HUES64 (cell line): ENCODE measurements at regions not wholly inside any gene's neighbourhood (a gene's known extent, or its start where the extent isn't known, plus 50 kb on each side); places are given as distances from the start of the nearest gene placed in this dataset.

Source experiments
- H3K27ac ChIP-seq: 2 replicates; pipeline ENCODE4 v1.7.0; 2013; ENCODE audit warnings: low read depth, low read length, inconsistent platforms
- H3K27me3 ChIP-seq: 2 replicates; pipeline ENCODE4 v1.6.1; 2013; ENCODE audit warnings: mild to moderate bottlenecking, low read length; ENCODE audit not compliant: insufficient read depth
- H3K36me3 ChIP-seq: 2 replicates; pipeline ENCODE4 v1.6.1; 2013; ENCODE audit warnings: mild to moderate bottlenecking, low read length; ENCODE audit not compliant: insufficient read depth
- H3K4me1 ChIP-seq: 2 replicates; pipeline ENCODE4 v1.6.1; 2013; ENCODE audit warnings: mild to moderate bottlenecking, low read length, moderate library complexity; ENCODE audit not compliant: insufficient read depth
- H3K4me3 ChIP-seq: 2 replicates; pipeline ENCODE4 v1.5.1; 2013; ENCODE audit warnings: mild to moderate bottlenecking, low read length, moderate library complexity
- H3K9ac ChIP-seq: 2 replicates; pipeline ENCODE4 v1.6.1; 2013; ENCODE audit warnings: mild to moderate bottlenecking, low read depth, low read length
- H3K9me3 ChIP-seq: 2 replicates; pipeline ENCODE4 v1.6.1; 2013; ENCODE audit warnings: low read depth, low read length; ENCODE audit not compliant: insufficient read depth
- WGBS: fragments of 150-250, 120-280 bp; methylation state at CpG from one replicate; pipeline ENCODE4 v1.1.7; 2013; ENCODE audit warnings: missing lambda C conversion rate; 5-methylcytosine and 5-hydroxymethylcytosine counted together

- Histone ChIP-seq H3K27ac (no peak overlapping the region), H3K9ac (no peak overlapping the region), H3K36me3 (no peaks in the 10 kb centered on the region), H3K4me3 (no peak overlapping the region), H3K4me1 (0 out of 2 replicates have a peak, but pooled peaks cover 4% of the 10 kb centered on the region), H3K27me3 (no peaks in the 10 kb centered on the region), H3K9me3 (no peaks in the 10 kb centered on the region)
- 92% methylated on average over 4 of the region's 5 CpGs for WGBS
Observed at GRCh38 chr16:86722970-86723369, 144.6 kb downstream of the FOXL1 start.

DNA sequence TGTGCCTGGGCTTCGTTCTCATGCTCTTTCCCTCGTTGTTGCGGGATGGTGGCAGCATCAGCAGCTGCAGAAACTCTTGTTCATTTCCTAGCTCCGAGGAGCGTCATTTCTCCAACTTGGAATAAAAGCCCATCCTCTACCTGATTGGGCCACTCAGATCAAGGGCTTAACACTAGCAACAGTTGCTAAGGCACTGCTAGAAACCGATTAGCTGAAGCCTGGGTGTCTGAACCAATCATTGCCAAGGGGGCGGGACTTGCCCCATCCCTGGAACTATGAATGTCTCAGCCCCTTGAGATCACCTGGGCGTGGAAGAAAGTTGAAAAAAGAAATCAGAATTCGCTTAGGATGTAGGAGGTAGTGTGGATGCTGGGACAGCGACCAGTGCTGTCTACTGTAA, 145.3 kb downstream of the FOXL1 start:
- no peaks in the 10 kb centered on the region for H3K4me1 ChIP-seq
- no peaks in the 10 kb centered on the region for H3K9me3 ChIP-seq
- no peaks in the 10 kb centered on the region for H3K36me3 ChIP-seq
- H3K27me3 ChIP-seq: no peaks in the 10 kb centered on the region
- no peak overlapping the region for H3K27ac ChIP-seq
- WGBS: 86% methylated on average over 10 of the region's 10 CpGs
- no peak overlapping the region for H3K9ac ChIP-seq
- no peak overlapping the region for H3K4me3 ChIP-seq

GRCh38 chr16:86725401-86725800, 147.1 kb downstream of the FOXL1 start:
- Histone ChIP-seq H3K27me3 (no peaks in the 10 kb centered on the region), H3K27ac (no peak overlapping the region), H3K36me3 (no peaks in the 10 kb centered on the region), H3K4me3 (no peak overlapping the region), H3K9me3 (no peaks in the 10 kb centered on the region), H3K9ac (no peak overlapping the region), H3K4me1 (no peaks in the 10 kb centered on the region)
- 94% methylated on average over 10 of the region's 10 CpGs for WGBS

DNA sequence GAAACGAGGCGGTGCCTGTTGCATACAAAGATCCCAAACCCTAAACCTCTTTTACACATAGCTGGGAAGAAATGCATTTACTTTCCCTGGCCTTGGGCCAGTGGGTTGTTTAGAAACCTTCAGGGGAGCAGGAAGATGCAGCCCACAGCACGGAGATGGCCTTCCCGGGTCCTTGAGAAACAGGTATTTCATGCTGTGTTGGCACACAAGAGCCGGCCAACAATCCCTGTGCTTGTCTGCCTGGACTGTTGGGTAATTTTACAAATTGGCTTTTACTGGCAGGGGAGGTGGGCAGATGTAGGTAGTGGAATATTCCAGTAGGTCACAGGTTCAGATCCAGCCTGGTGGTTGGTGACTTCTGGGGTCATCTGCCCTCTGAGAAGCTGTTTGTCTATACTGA, 148.0 kb downstream of the FOXL1 start:
- no peaks in the 10 kb centered on the region for H3K36me3 ChIP-seq
- H3K4me1 ChIP-seq: no peaks in the 10 kb centered on the region
- H3K4me3 ChIP-seq: no peak overlapping the region
- WGBS: 92% methylated on average over 5 of the region's 5 CpGs
- no peak overlapping the region for H3K27ac ChIP-seq
- peaks cover 2% of the 10 kb centered on the region; the same call in 1 of the 2 replicates for H3K27me3 ChIP-seq
- no peak overlapping the region for H3K9ac ChIP-seq
- H3K9me3 ChIP-seq: no peaks in the 10 kb centered on the region

GRCh38 chr16:86727131-86727530, 148.8 kb downstream of the FOXL1 start:
- Histone ChIP-seq H3K4me1 (no peaks in the 10 kb centered on the region), H3K27me3 (peaks cover 10% of the 10 kb centered on the region; the same call in 1 of the 2 replicates), H3K9me3 (no peaks in the 10 kb centered on the region), H3K4me3 (no peak overlapping the region), H3K36me3 (no peaks in the 10 kb centered on the region), H3K27ac (no peak overlapping the region), H3K9ac (no peak overlapping the region)
- WGBS: 90% methylated on average over 6 of the region's 7 CpGs

DNA sequence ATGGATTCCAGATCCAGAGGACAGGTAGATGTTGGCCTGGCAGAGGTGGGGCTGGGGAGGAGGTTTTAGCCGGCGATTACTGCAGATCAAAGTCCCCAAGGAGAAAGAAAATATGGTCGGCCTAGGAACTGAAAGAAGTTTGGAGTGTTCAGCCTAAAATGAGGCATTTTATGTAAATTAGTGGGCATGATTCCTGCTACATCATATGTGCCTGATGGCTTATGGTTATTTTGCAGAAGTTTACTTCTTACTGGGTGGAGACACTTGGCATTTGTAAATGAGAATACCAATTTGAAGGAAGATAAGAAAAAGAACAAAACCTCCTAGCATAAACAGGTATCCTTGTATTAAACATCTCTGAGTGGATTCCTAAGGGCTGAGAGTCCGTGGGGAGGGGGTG, 149.3 kb downstream of the FOXL1 start:
- 94% methylated on average over 4 of the region's 4 CpGs for WGBS

GRCh38 chr16:86729686-86730085, 151.3 kb downstream of the FOXL1 start:
- Histone ChIP-seq H3K4me3 (no peak overlapping the region), H3K9me3 (no peaks in the 10 kb centered on the region), H3K9ac (no peak overlapping the region), H3K4me1 (peaks cover 19% of the 10 kb centered on the region), H3K27ac (no peak overlapping the region), H3K27me3 (peaks cover 30% of the 10 kb centered on the region), H3K36me3 (no peaks in the 10 kb centered on the region)
- WGBS: 92% methylated on average over 8 of the region's 8 CpGs

More for the DNA sequence above, 149.3 kb downstream of the FOXL1 start:
- Histone ChIP-seq H3K27me3 (peaks cover 15% of the 10 kb centered on the region), H3K9ac (no peak overlapping the region), H3K4me1 (no peaks in the 10 kb centered on the region), H3K36me3 (no peaks in the 10 kb centered on the region), H3K9me3 (no peaks in the 10 kb centered on the region), H3K27ac (no peak overlapping the region), H3K4me3 (no peak overlapping the region)

DNA sequence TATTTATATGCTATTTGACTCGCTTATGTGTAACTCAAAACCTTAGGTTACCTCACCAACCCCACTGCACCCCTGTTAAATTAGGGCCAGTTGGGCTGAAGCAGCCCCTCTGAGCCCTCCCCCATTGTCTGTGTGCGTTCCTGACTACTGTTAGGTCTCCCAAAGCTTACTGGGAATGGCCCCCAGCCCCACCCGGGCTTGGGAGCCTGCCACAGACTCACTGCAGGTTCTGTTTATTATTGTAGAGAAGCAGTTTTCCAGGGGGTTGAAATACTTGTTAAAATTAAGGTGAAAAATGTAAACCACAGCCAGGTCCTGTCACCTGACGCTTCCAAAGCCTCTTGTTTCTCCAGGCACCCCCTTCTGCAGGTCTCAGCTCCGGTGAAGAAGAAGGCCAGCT, 151.7 kb downstream of the FOXL1 start:
- H3K9me3 ChIP-seq: no peaks in the 10 kb centered on the region
- 90% methylated on average over 5 of the region's 5 CpGs for WGBS

DNA sequence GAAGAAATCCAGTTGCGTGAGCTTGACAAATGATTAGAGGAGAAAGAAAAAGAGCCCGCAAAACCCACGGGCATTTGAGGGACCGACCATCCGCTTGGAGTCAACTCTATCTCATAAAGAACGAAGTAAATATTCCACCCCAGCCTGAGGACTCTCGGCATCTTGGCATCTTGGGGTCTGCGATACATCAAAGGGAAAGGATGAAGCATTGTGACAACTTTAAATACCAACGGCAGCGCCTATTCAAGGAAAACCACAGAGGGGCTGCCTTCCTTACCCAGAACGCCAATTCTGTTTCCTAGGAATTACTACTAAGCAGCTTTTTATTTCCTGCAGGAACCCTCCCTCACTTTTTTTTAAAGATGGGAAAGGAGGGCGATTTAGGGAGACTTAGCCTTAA, 152.2 kb downstream of the FOXL1 start:
- H3K9ac ChIP-seq: no peak overlapping the region
- H3K4me3 ChIP-seq: no peak overlapping the region
- H3K27me3 ChIP-seq: peaks cover 30% of the 10 kb centered on the region
- no peaks in the 10 kb centered on the region for H3K36me3 ChIP-seq
- WGBS: 69% methylated on average over 12 of the region's 12 CpGs
- peaks cover 24% of the 10 kb centered on the region for H3K4me1 ChIP-seq
- no peaks in the 10 kb centered on the region for H3K9me3 ChIP-seq
- H3K27ac ChIP-seq: no peak overlapping the region

More for the DNA sequence above, 151.7 kb downstream of the FOXL1 start:
- H3K9ac ChIP-seq: no peak overlapping the region
- no peak overlapping the region for H3K4me3 ChIP-seq
- H3K4me1 ChIP-seq: peaks cover 23% of the 10 kb centered on the region
- no peak overlapping the region for H3K27ac ChIP-seq
- peaks cover 30% of the 10 kb centered on the region for H3K27me3 ChIP-seq
- no peaks in the 10 kb centered on the region for H3K36me3 ChIP-seq

DNA sequence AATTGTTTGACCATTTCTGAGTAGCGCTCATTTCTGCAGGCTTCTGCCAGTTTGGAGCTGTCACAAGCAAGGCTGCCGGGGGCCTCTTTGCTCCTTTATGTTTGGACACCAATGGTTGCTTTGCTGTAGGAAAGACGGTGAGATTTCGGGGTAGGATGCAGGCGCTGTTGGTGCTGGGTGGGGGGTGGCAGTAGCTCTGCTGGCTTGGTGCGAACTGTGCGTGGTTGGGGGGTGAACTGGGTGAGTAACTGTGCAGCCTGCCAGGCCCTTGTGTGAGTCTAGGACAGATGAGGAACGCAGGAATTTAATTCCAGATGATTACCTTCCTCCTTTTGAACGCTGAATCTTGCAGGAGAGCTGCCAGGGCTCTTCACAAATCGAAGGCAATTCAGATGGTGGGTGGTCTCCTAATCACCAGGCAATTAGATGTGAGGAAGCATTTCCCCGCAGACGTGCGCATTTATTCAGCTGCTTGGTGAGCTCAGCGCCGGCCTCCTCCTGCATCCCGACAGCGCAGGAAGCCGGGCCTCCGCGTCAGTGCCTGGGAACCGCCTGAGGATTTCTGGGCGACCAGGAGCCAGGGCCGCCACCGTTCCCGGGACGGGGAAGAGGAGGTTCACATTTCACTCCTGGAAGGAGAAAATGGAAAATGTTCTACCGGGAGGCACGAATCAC, 154.4 kb downstream of the FOXL1 start:
- peak overlapping the region; percentile 7; the same call in 1 of the 2 replicates for H3K4me3 ChIP-seq
- H3K9ac ChIP-seq: no peak overlapping the region
- no peaks in the 10 kb centered on the region for H3K36me3 ChIP-seq
- peaks cover 30% of the 10 kb centered on the region for H3K27me3 ChIP-seq
- H3K27ac ChIP-seq: no peak overlapping the region
- H3K4me1 ChIP-seq: peaks cover 24% of the 10 kb centered on the region
- 19% methylated on average over 28 of the region's 28 CpGs for WGBS
- no peaks in the 10 kb centered on the region for H3K9me3 ChIP-seq

GRCh38 chr16:86733546-86734254, 155.4 kb downstream of the FOXL1 start:
- Histone ChIP-seq H3K9ac (no peak overlapping the region), H3K9me3 (0 out of 2 replicates have a peak, but pooled peaks cover 2% of the 10 kb centered on the region), H3K36me3 (no peaks in the 10 kb centered on the region), H3K27me3 (peaks cover 30% of the 10 kb centered on the region), H3K4me3 (peak overlapping the region; percentile 19), H3K4me1 (peaks cover 24% of the 10 kb centered on the region), H3K27ac (no peak overlapping the region; the same call in 1 of the 2 replicates)
- WGBS: 12% methylated on average over 27 of the region's 27 CpGs
